HEK293 (cell line): ENCODE measurements at regions not wholly inside any gene's neighbourhood (a gene's known extent, or its start where the extent isn't known, plus 50 kb on each side); places are given as distances from the start of the nearest gene placed in this dataset.

ENCODE experiments used
- CTCF ChIA-PET: fragments of 350-600 bp; formaldehyde crosslinking; extraction: SDS; loops from one replicate; lab custom pipeline; 2021; ENCODE audit warnings: antibody characterized with exemption; lab: Yijun Ruan, JAX
- POLR2A ChIA-PET: fragments of 300-600 bp; formaldehyde crosslinking; extraction: SDS; loops from one replicate; lab custom pipeline; 2020; ENCODE audit warnings: antibody characterized with exemption, inconsistent platforms; lab: Yijun Ruan, JAX
- H3K27ac ChIP-seq: fragments of 200-500 bp; sonication (Bioruptor generic); 2 replicates; pipeline ENCODE4 v1.5.1; 2014; ENCODE audit warnings: low read depth, low read length, control low read depth, inconsistent platforms; ENCODE audit errors: extremely low read depth
- H3K36me3 ChIP-seq, 2 experiments: fragments of 200-500 bp in 1 of 2; sonication (Bioruptor generic) in 1 of 2; 1 replicate in 1 of 2; 2 replicates in 1 of 2; pipeline ENCODE4 v1.5.1; 2014 to 2017; ENCODE audit warnings: inconsistent platforms in 2 of 2, low read length in 2 of 2; ENCODE audit not compliant: control insufficient read depth in 2 of 2, insufficient read depth in 1 of 2
- H3K4me1 ChIP-seq: fragments of 200-500 bp; sonication (Bioruptor generic); 2 replicates; pipeline ENCODE4 v1.5.1; 2014; ENCODE audit warnings: mild to moderate bottlenecking, low read length, inconsistent platforms; ENCODE audit not compliant: control insufficient read depth, insufficient read depth
- H3K4me3 ChIP-seq: 2 replicates; pipeline ENCODE4 v1.5.1; 2011; ENCODE audit warnings: low read depth, mild to moderate bottlenecking, control low read depth, low read length, moderate library complexity
- H3K9me3 ChIP-seq: fragments of 200-500 bp; sonication (Bioruptor generic); 2 replicates; pipeline ENCODE4 v1.5.1; 2014; ENCODE audit warnings: low read depth, low read length, inconsistent platforms; ENCODE audit not compliant: control insufficient read depth, insufficient read depth
- GLI2 ChIP-seq: fragments of 450-650 bp; formaldehyde crosslinking; IDR thresholded peaks from 2 replicates; pipeline ENCODE4; 2017; ENCODE audit warnings: missing biosample characterization, missing genetic modification characterization, low read depth, borderline replicate concordance
- RBAK ChIP-seq: fragments of 450-650 bp; formaldehyde crosslinking; IDR thresholded peaks from 2 replicates; pipeline ENCODE4 v1.5.1; 2016; ENCODE audit warnings: missing biosample characterization, missing genetic modification characterization
- SETDB1 ChIP-seq: IDR thresholded peaks from one replicate; pipeline ENCODE4 v1.6.1; 2017; ENCODE audit warnings: mild to moderate bottlenecking, low read length, moderate library complexity, mixed read lengths; ENCODE audit not compliant: insufficient read length
- TRIM28 ChIP-seq: IDR thresholded peaks from 2 replicates; pipeline ENCODE4 v1.6.1; 2011; ENCODE audit warnings: low read length, control low read depth, borderline replicate concordance
- WT1 ChIP-seq: fragments of 450-650 bp; formaldehyde crosslinking; IDR thresholded peaks from 2 replicates; pipeline ENCODE4 v1.5.1; 2016; ENCODE audit warnings: missing biosample characterization, missing genetic modification characterization
- ZBTB26 ChIP-seq: fragments of 450-650 bp; formaldehyde crosslinking; optimal IDR thresholded peaks from 2 replicates; pipeline ENCODE3; 2016; ENCODE audit warnings: missing biosample characterization, mild to moderate bottlenecking, missing genetic modification characterization
- ZBTB48 ChIP-seq: fragments of 450-650 bp; formaldehyde crosslinking; IDR thresholded peaks from 2 replicates; pipeline ENCODE4 v1.5.1; 2016; ENCODE audit warnings: missing biosample characterization, missing genetic modification characterization
- ZIC2 ChIP-seq: fragments of 450-650 bp; formaldehyde crosslinking; IDR thresholded peaks from 2 replicates; pipeline ENCODE4 v1.5.1; 2016; ENCODE audit warnings: missing biosample characterization, missing genetic modification characterization
- ZNF148 ChIP-seq: fragments of 450-650 bp; formaldehyde crosslinking; IDR thresholded peaks from 2 replicates; pipeline ENCODE4 v1.5.0; 2017; ENCODE audit warnings: missing biosample characterization, missing genetic modification characterization, borderline replicate concordance
- ZNF16 ChIP-seq: fragments of 450-650 bp; formaldehyde crosslinking; IDR thresholded peaks from 2 replicates; pipeline ENCODE4 v1.5.1; 2016; ENCODE audit warnings: low read depth, missing biosample characterization, missing genetic modification characterization
- ZNF169 ChIP-seq: fragments of 450-650 bp; formaldehyde crosslinking; IDR thresholded peaks from 2 replicates; pipeline ENCODE4 v1.5.1; 2016; ENCODE audit warnings: missing biosample characterization, missing genetic modification characterization
- ZNF416 ChIP-seq: fragments of 450-650 bp; formaldehyde crosslinking; IDR thresholded peaks from 2 replicates; pipeline ENCODE4 v1.5.1; 2016; ENCODE audit warnings: missing biosample characterization, missing genetic modification characterization
- ZNF513 ChIP-seq: fragments of 450-650 bp; IDR thresholded peaks from 2 replicates; pipeline ENCODE4 v1.5.1; 2018; ENCODE audit warnings: missing biosample characterization, missing genetic modification characterization
- ZNF621 ChIP-seq: fragments of 450-650 bp; formaldehyde crosslinking; IDR thresholded peaks from 2 replicates; pipeline ENCODE4 v1.5.1; 2017; ENCODE audit warnings: missing biosample characterization, missing genetic modification characterization
- ZNF654 ChIP-seq: fragments of 450-650 bp; formaldehyde crosslinking; IDR thresholded peaks from 2 replicates; pipeline ENCODE4 v1.5.1; 2016; ENCODE audit warnings: low read depth, missing biosample characterization, missing genetic modification characterization
- ZNF670 ChIP-seq: fragments of 450-650 bp; formaldehyde crosslinking; IDR thresholded peaks from 2 replicates; pipeline ENCODE4 v1.5.1; 2016; ENCODE audit warnings: missing biosample characterization, missing genetic modification characterization, low read depth
- ZNF701 ChIP-seq: fragments of 450-650 bp; formaldehyde crosslinking; IDR thresholded peaks from 2 replicates; pipeline ENCODE4 v1.5.1; 2016; ENCODE audit warnings: missing biosample characterization, missing genetic modification characterization
- TF ChIP-seq, protein P1 (sequence below): fragments of 450-650 bp; formaldehyde crosslinking; IDR thresholded peaks from 2 replicates; pipeline ENCODE4 v1.5.1; 2017; ENCODE audit warnings: missing biosample characterization, missing genetic modification characterization
- TF ChIP-seq, protein P2 (sequence below): fragments of 450-650 bp; formaldehyde crosslinking; IDR thresholded peaks from 2 replicates; pipeline ENCODE4 v1.5.1; 2017; ENCODE audit warnings: missing biosample characterization, missing genetic modification characterization
- TF ChIP-seq, protein P3 (sequence below): IDR thresholded peaks from 2 replicates; pipeline ENCODE4 v1.6.1; 2011; ENCODE audit warnings: mild to moderate bottlenecking, low read depth, low read length, borderline replicate concordance
- TF ChIP-seq, protein P4 (sequence below): fragments of 450-650 bp; formaldehyde crosslinking; IDR thresholded peaks from 2 replicates; pipeline ENCODE4 v1.5.1; 2016; ENCODE audit warnings: missing biosample characterization, missing genetic modification characterization

- no peak overlapping the region for H3K27ac ChIP-seq
- H3K4me1 ChIP-seq, result no peaks in the 10 kb centered on the region
- POLR2A ChIA-PET, result no interaction called here
- H3K9me3 ChIP-seq, result no peaks in the 10 kb centered on the region
- CTCF ChIA-PET, result no interaction called here
- no peak overlapping the region for H3K4me3 ChIP-seq
- TF ChIP-seq, protein P1, sequence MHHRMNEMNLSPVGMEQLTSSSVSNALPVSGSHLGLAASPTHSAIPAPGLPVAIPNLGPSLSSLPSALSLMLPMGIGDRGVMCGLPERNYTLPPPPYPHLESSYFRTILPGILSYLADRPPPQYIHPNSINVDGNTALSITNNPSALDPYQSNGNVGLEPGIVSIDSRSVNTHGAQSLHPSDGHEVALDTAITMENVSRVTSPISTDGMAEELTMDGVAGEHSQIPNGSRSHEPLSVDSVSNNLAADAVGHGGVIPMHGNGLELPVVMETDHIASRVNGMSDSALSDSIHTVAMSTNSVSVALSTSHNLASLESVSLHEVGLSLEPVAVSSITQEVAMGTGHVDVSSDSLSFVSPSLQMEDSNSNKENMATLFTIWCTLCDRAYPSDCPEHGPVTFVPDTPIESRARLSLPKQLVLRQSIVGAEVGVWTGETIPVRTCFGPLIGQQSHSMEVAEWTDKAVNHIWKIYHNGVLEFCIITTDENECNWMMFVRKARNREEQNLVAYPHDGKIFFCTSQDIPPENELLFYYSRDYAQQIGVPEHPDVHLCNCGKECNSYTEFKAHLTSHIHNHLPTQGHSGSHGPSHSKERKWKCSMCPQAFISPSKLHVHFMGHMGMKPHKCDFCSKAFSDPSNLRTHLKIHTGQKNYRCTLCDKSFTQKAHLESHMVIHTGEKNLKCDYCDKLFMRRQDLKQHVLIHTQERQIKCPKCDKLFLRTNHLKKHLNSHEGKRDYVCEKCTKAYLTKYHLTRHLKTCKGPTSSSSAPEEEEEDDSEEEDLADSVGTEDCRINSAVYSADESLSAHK, result no peak
- TF ChIP-seq, protein P2, sequence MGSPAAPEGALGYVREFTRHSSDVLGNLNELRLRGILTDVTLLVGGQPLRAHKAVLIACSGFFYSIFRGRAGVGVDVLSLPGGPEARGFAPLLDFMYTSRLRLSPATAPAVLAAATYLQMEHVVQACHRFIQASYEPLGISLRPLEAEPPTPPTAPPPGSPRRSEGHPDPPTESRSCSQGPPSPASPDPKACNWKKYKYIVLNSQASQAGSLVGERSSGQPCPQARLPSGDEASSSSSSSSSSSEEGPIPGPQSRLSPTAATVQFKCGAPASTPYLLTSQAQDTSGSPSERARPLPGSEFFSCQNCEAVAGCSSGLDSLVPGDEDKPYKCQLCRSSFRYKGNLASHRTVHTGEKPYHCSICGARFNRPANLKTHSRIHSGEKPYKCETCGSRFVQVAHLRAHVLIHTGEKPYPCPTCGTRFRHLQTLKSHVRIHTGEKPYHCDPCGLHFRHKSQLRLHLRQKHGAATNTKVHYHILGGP (tag by site-specific recombination), result no peak
- TF ChIP-seq ZNF169 (tag by site-specific recombination) (no peak), ZNF654 (tag by site-specific recombination) (no peak), ZNF621 (no peak)
- TF ChIP-seq, all 188 proteins: peak for 0
- H3K36me3 ChIP-seq, result no peaks in the 10 kb centered on the region
These were observed 1756.9 kb downstream of the PCDH9 start for GRCh38 chr13:65473196-65473595.

- Histone ChIP-seq H3K4me3 (no peak overlapping the region), H3K27ac (no peak overlapping the region), H3K4me1 (no peaks in the 10 kb centered on the region), H3K36me3 (no peaks in the 10 kb centered on the region), H3K9me3 (no peaks in the 10 kb centered on the region)
- ChIA-PET POLR2A (no interaction called here), CTCF (no interaction called here)
- TF ChIP-seq ZBTB48 (tag by site-specific recombination), result no peak
- TF ChIP-seq RBAK (tag by site-specific recombination), result no peak
- TF ChIP-seq ZNF670 (tag by site-specific recombination), result no peak
- peak; percentile 53 for TF ChIP-seq SETDB1
- TF ChIP-seq TRIM28, result peak; percentile 94
- no peak for TF ChIP-seq ZNF701 (tag by site-specific recombination)
- TF ChIP-seq, protein P3, sequence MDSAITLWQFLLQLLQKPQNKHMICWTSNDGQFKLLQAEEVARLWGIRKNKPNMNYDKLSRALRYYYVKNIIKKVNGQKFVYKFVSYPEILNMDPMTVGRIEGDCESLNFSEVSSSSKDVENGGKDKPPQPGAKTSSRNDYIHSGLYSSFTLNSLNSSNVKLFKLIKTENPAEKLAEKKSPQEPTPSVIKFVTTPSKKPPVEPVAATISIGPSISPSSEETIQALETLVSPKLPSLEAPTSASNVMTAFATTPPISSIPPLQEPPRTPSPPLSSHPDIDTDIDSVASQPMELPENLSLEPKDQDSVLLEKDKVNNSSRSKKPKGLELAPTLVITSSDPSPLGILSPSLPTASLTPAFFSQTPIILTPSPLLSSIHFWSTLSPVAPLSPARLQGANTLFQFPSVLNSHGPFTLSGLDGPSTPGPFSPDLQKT, result no peak
- no peak for TF ChIP-seq ZIC2
These were observed 1757.8 kb downstream of the PCDH9 start for GRCh38 chr13:65472336-65472735.

DNA sequence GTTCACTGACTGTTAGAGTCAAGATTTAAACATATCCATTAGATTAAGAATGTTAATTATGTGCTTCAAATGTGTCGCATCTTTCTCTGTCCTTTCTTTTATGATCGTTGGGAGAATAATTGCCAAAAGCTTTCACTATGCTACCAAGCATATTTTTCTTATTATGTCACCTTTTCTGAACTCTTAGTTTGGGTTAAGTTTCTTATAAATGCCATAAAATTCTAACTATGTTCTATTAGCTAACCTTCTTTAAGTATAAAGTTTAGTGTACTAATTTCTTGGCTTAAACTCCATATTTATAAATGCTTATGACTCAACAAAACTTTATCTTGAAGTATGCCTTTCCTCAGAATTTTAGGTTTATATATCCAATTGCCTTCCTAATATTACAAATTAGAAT lies 1759.4 kb downstream of the PCDH9 start:
- Histone ChIP-seq H3K4me3 (no peak overlapping the region), H3K27ac (no peak overlapping the region), H3K36me3 (no peaks in the 10 kb centered on the region), H3K4me1 (no peaks in the 10 kb centered on the region), H3K9me3 (no peaks in the 10 kb centered on the region)
- CTCF ChIA-PET, result interaction anchor here (0.7 kb wide), 1 partner anchor 1908 kb away, joined by 3 read pairs; no protein-coding TSS in a partner anchor
- POLR2A ChIA-PET, result no interaction called here
- TF ChIP-seq GLI2 (tag by site-specific recombination), result no peak
- TF ChIP-seq, protein P4, sequence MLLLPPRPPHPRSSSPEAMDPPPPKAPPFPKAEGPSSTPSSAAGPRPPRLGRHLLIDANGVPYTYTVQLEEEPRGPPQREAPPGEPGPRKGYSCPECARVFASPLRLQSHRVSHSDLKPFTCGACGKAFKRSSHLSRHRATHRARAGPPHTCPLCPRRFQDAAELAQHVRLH, result no peak
- no peak for TF ChIP-seq ZNF148
- TF ChIP-seq ZNF416 (tag by site-specific recombination), result no peak
- no peak for TF ChIP-seq WT1
- TF ChIP-seq ZBTB26 (tag by site-specific recombination), result no peak
- no peak for TF ChIP-seq ZNF513 (tag by site-specific recombination)
- TF ChIP-seq ZNF16 (tag by site-specific recombination), result no peak
